HS-5 (cell line): ENCODE measurements at regions not wholly inside any gene's neighbourhood (a gene's known extent, or its start where the extent isn't known, plus 50 kb on each side); places are given as distances from the start of the nearest gene placed in this dataset.
"Not testable (repeated sequence)": the region's sequence is repeated elsewhere in the genome, so short reads cannot be mapped to it uniquely, and the experiment has no call there.

ENCODE experiments used
- DNase-seq: peaks from one replicate; pipeline ENCODE4 v3.0.0-alpha.2; 2012; ENCODE audit warnings: low read depth

GRCh38 chr2:13682540-13683272, 949.8 kb upstream of the LRATD1 start:
- DNase-seq, result no peak

GRCh38 chr2:13686262-13686661, 946.3 kb upstream of the LRATD1 start:
- no peak for DNase-seq

- no peak for DNase-seq
These were observed 937.8 kb upstream of the LRATD1 start for GRCh38 chr2:13694673-13695072.

- no peak for DNase-seq
These were observed 935.9 kb upstream of the LRATD1 start for GRCh38 chr2:13696601-13697000.

- DNase-seq, result no peak
These were observed 933.7 kb upstream of the LRATD1 start for GRCh38 chr2:13698847-13699246.

GRCh38 chr2:13699939-13700338, 932.6 kb upstream of the LRATD1 start:
- DNase-seq, result not testable (repeated sequence)

GRCh38 chr2:13711154-13711553, 921.4 kb upstream of the LRATD1 start:
- DNase-seq, result no peak

- peak; percentile 11 for DNase-seq
These were observed 918.1 kb upstream of the LRATD1 start for GRCh38 chr2:13714466-13714865.

- DNase-seq, result no peak
These were observed 906.6 kb upstream of the LRATD1 start for GRCh38 chr2:13725945-13726344.

GRCh38 chr2:13745330-13745729, 887.2 kb upstream of the LRATD1 start:
- no peak for DNase-seq

- DNase-seq, result no peak
These were observed 880.6 kb upstream of the LRATD1 start for GRCh38 chr2:13751955-13752354.

GRCh38 chr2:13758412-13758811, 874.1 kb upstream of the LRATD1 start:
- no peak for DNase-seq

- no peak for DNase-seq
These were observed 864.2 kb upstream of the LRATD1 start for GRCh38 chr2:13768274-13768673.

- DNase-seq, result no peak
These were observed 862.2 kb upstream of the LRATD1 start for GRCh38 chr2:13770279-13770678.

- DNase-seq, result no peak
These were observed 852.5 kb upstream of the LRATD1 start for GRCh38 chr2:13779996-13780395.

- no peak for DNase-seq
These were observed 841.4 kb upstream of the LRATD1 start for GRCh38 chr2:13791019-13791547.

GRCh38 chr2:13806539-13806938, 826.0 kb upstream of the LRATD1 start:
- no peak for DNase-seq

GRCh38 chr2:13813236-13813635, 819.3 kb upstream of the LRATD1 start:
- DNase-seq, result no peak

GRCh38 chr2:13818002-13818401, 814.5 kb upstream of the LRATD1 start:
- DNase-seq, result no peak

GRCh38 chr2:13819896-13820295, 812.6 kb upstream of the LRATD1 start:
- DNase-seq, result no peak

GRCh38 chr2:13821255-13821880, 811.1 kb upstream of the LRATD1 start:
- peak; percentile 91 for DNase-seq

GRCh38 chr2:13822365-13822764, 810.2 kb upstream of the LRATD1 start:
- no peak for DNase-seq

GRCh38 chr2:13826314-13826853, 806.1 kb upstream of the LRATD1 start:
- no peak for DNase-seq
